ENCODE measurements at regions not wholly inside any gene's neighbourhood (a gene's known extent, or its start where the extent isn't known, plus 50 kb on each side); places are given as distances from the start of the nearest gene placed in this dataset.

- no peak for TF ChIP-seq CTCF (IDR thresholded peaks at IDR 0.05; ENCODE audit: low read depth, low read length)
- H3K4me3 ChIP-seq (replicated peaks in 1 of 2; ENCODE audit: low read depth in 2 of 2, low read length in 2 of 2), result no peak overlapping the region
- DNase-seq (ENCODE audit: low read depth in 2 of 2), result no peak
Observed at GRCh38 chr4:124954046-124954445, 241.5 kb upstream of the ANKRD50 start.

- DNase-seq (ENCODE audit: low read depth in 2 of 2), result no peak
- no peak overlapping the region for H3K4me3 ChIP-seq (replicated peaks in 1 of 2; ENCODE audit: low read depth in 2 of 2, low read length in 2 of 2)
- TF ChIP-seq CTCF (IDR thresholded peaks at IDR 0.05; ENCODE audit: low read depth, low read length), result no peak
Observed at GRCh38 chr4:124953486-124953885, 241.0 kb upstream of the ANKRD50 start.

- no peak overlapping the region for H3K4me3 ChIP-seq (replicated peaks in 1 of 2; ENCODE audit: low read depth in 2 of 2, low read length in 2 of 2)
- TF ChIP-seq CTCF (IDR thresholded peaks at IDR 0.05; ENCODE audit: low read depth, low read length), result no peak
- peak; percentile 88 to 91 for DNase-seq (ENCODE audit: low read depth in 2 of 2)
Observed at GRCh38 chr4:124953061-124953460, 240.5 kb upstream of the ANKRD50 start.

GRCh38 chr4:124952601-124953000, 240.1 kb upstream of the ANKRD50 start:
- no peak for DNase-seq (ENCODE audit: low read depth in 2 of 2)
- no peak for TF ChIP-seq CTCF (IDR thresholded peaks at IDR 0.05; ENCODE audit: low read depth, low read length)
- no peak overlapping the region for H3K4me3 ChIP-seq (replicated peaks in 1 of 2; ENCODE audit: low read depth in 2 of 2, low read length in 2 of 2)

- peak; percentile 76 to 91 for DNase-seq (ENCODE audit: low read depth in 2 of 2)
- no peak for TF ChIP-seq CTCF (IDR thresholded peaks at IDR 0.05; ENCODE audit: low read depth, low read length)
- H3K4me3 ChIP-seq (replicated peaks in 1 of 2; ENCODE audit: low read depth in 2 of 2, low read length in 2 of 2), result no peak overlapping the region
Observed at GRCh38 chr4:124948976-124949597, 236.6 kb upstream of the ANKRD50 start.

GRCh38 chr4:124947622-124948265, 235.2 kb upstream of the ANKRD50 start:
- no peak for TF ChIP-seq CTCF (IDR thresholded peaks at IDR 0.05; ENCODE audit: low read depth, low read length)
- H3K4me3 ChIP-seq (replicated peaks in 1 of 2; ENCODE audit: low read depth in 2 of 2, low read length in 2 of 2), result no peak overlapping the region
- DNase-seq (ENCODE audit: low read depth in 2 of 2), result peak; percentile 22 to 69
